Neural cell (in vitro differentiated cells): ENCODE measurements at regions not wholly inside any gene's neighbourhood (a gene's known extent, or its start where the extent isn't known, plus 50 kb on each side); places are given as distances from the start of the nearest gene placed in this dataset.

Experiments
- EP300 ChIP-seq: fragments of 450-650 bp; conservative IDR thresholded peaks from 2 replicates; pipeline ENCODE4 v1.6.1; 2014; ENCODE audit warnings: antibody characterized with exemption, mild to moderate bottlenecking, moderate library complexity; ENCODE audit not compliant: poor library complexity, severe bottlenecking
- EZH2 ChIP-seq: fragments of 200-600, 300-800 bp; shearing (Covaris generic), sonication (generic); IDR thresholded peaks from 2 replicates; pipeline ENCODE4 v1.6.1; 2014; ENCODE audit warnings: antibody characterized with exemption, low read length, borderline replicate concordance, mild to moderate bottlenecking; ENCODE audit not compliant: insufficient read depth, poor library complexity, severe bottlenecking
- RAD21 ChIP-seq: fragments of 450-650 bp; conservative IDR thresholded peaks from 2 replicates; pipeline ENCODE4 v1.6.1; 2014; ENCODE audit warnings: antibody characterized with exemption, mild to moderate bottlenecking, moderate library complexity
- REST ChIP-seq: IDR thresholded peaks from 2 replicates; pipeline ENCODE4 v1.6.1; 2012; ENCODE audit warnings: borderline replicate concordance
- TAF1 ChIP-seq: IDR thresholded peaks from 2 replicates; pipeline ENCODE4 v1.6.1; 2012; ENCODE audit warnings: low read depth
- TF ChIP-seq, protein P1 (sequence below): fragments of 450-650 bp; IDR thresholded peaks from 2 replicates; pipeline ENCODE4 v1.5.1; 2014; ENCODE audit warnings: antibody characterized with exemption, mild to moderate bottlenecking, moderate library complexity; ENCODE audit not compliant: poor library complexity, severe bottlenecking

GRCh38 chr13:53631511-53631910 lies 602.9 kb downstream of the OLFM4 start:
- TF ChIP-seq, protein P1, sequence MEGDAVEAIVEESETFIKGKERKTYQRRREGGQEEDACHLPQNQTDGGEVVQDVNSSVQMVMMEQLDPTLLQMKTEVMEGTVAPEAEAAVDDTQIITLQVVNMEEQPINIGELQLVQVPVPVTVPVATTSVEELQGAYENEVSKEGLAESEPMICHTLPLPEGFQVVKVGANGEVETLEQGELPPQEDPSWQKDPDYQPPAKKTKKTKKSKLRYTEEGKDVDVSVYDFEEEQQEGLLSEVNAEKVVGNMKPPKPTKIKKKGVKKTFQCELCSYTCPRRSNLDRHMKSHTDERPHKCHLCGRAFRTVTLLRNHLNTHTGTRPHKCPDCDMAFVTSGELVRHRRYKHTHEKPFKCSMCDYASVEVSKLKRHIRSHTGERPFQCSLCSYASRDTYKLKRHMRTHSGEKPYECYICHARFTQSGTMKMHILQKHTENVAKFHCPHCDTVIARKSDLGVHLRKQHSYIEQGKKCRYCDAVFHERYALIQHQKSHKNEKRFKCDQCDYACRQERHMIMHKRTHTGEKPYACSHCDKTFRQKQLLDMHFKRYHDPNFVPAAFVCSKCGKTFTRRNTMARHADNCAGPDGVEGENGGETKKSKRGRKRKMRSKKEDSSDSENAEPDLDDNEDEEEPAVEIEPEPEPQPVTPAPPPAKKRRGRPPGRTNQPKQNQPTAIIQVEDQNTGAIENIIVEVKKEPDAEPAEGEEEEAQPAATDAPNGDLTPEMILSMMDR, result no peak
- TF ChIP-seq REST, result no peak
- TF ChIP-seq EZH2, result no peak
- no peak for TF ChIP-seq TAF1
- TF ChIP-seq RAD21, result no peak
- TF ChIP-seq EP300, result no peak
